ENCODE measurements at regions not wholly inside any gene's neighbourhood (a gene's known extent, or its start where the extent isn't known, plus 50 kb on each side); places are given as distances from the start of the nearest gene placed in this dataset.

DNA sequence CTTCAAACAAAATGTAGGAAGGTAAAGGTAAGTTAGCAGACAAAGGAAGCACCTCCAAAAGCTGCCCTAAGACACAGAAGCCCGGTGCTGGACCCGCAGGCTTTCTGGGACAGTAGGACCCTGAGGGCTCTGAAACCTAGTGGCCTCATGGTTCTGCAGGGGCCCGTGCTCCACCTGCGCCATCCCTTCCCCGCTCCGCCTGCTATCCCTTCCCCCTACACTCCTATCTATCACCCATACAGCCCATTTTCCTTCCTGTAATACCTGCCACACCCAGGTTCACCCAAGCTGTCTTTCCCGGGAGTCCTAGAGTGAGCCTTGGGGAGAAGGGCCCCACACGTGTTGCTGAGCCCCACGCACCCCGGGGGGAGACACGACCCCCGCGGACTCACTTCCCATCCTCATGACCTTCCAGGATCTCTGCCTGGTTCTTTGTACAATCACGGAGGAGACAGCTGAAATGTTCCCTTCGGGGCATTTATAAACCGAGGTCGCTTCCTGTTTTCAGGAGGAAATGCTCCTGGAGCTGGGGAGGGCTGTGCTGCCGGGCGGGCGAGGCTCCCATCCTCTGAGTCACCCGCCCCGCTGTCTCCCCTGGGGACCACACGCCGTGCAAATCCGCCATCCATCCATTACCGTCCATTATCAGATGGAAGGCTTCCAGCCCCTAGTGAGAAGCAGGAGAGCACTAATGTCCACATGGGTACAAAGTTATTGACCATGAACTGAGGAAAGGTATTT is 251.7 kb upstream of the PITRM1 start:
- Histone ChIP-seq H3K36me3 (no peaks in the 10 kb centered on the region), H3K4me3 (peak overlapping the region in 2 of 4 donors; percentile 10 to 12), H3K27ac (peak overlapping the region; percentile 63 to 81 (median 72)), H3K4me1 (peaks cover 0 to 4% of the 10 kb centered on the region in 2 donors), H3K9me3 (no peaks in the 10 kb centered on the region), H3K27me3 (no peaks in the 10 kb centered on the region)
- DNase-seq: peak; percentile 18 to 24
- TF ChIP-seq, protein P1, sequence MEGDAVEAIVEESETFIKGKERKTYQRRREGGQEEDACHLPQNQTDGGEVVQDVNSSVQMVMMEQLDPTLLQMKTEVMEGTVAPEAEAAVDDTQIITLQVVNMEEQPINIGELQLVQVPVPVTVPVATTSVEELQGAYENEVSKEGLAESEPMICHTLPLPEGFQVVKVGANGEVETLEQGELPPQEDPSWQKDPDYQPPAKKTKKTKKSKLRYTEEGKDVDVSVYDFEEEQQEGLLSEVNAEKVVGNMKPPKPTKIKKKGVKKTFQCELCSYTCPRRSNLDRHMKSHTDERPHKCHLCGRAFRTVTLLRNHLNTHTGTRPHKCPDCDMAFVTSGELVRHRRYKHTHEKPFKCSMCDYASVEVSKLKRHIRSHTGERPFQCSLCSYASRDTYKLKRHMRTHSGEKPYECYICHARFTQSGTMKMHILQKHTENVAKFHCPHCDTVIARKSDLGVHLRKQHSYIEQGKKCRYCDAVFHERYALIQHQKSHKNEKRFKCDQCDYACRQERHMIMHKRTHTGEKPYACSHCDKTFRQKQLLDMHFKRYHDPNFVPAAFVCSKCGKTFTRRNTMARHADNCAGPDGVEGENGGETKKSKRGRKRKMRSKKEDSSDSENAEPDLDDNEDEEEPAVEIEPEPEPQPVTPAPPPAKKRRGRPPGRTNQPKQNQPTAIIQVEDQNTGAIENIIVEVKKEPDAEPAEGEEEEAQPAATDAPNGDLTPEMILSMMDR (IDR thresholded peaks at IDR 0.05 in 4 of 5, conservative IDR thresholded peaks at IDR 0.05 in 1 of 5): no peak
- TF ChIP-seq POLR2A (IDR thresholded peaks at IDR 0.05): no peak
- intact Hi-C loops (cut with DNase I; ENCODE audit: low total_unique reads): no loop called here
- ATAC-seq: peak; percentile 49 to 56
- in situ Hi-C loops (cut with MboI; ENCODE audit: low sequenced_read_pairs in 4 of 4): no loop called here

DNA sequence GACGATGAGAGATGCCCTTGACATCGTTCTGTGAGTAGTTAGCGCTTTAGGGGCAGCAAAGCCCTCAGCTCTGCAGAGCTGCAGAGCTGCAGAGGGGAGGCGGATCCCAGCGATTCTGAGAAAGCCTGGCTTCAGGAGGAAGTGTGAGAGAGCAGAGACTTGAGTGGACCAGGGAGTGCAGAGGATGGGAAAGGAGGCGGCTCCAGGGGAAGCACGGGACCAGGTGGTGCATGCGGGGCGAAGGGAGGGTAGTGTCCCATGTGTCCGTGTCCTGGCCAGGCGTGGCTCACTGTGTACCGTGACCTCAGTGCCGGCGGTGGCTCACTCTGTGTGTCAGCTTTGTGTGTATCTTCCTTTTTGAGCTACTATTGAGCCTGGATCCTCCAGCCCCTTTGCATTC is 250.8 kb upstream of the PITRM1 start:
- ATAC-seq (no peak), DNase-seq (no peak)
- no peak for TF ChIP-seq POLR2A (IDR thresholded peaks at IDR 0.05)
- TF ChIP-seq, protein P1 (IDR thresholded peaks at IDR 0.05 in 4 of 5, conservative IDR thresholded peaks at IDR 0.05 in 1 of 5): no peak
- in situ Hi-C loops (cut with MboI; ENCODE audit: low sequenced_read_pairs in 4 of 4) (no loop called here), intact Hi-C loops (cut with DNase I; ENCODE audit: low total_unique reads) (no loop called here)
- Histone ChIP-seq H3K27ac (peak overlapping the region in 3 of 4 donors; percentile 68 to 81 (median 75)), H3K27me3 (no peaks in the 10 kb centered on the region), H3K9me3 (no peaks in the 10 kb centered on the region), H3K4me1 (peaks cover 0 to 4% of the 10 kb centered on the region in 2 donors), H3K4me3 (no peak overlapping the region), H3K36me3 (no peaks in the 10 kb centered on the region)

DNA sequence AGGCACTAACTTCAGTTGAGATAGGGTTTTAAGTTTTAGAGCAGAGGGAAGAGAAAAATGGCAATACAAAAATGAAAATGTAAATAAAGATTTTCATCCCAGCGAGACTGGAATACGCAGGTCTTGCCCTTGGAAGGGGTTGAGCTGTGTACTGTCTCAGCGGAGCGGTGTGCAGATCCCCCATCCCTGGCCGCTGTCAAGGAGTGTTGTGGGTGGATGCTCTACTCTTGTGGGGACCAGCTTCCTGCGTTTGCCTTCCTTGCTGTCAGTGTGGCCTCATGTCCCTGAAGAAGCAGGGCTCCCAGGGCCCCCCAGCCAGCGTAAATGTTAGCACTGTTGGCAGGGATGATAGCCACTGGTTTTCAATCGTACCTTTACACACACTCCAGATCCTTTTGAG is 249.7 kb upstream of the PITRM1 start:
- no peaks in the 10 kb centered on the region for H3K36me3 ChIP-seq
- ATAC-seq: no peak
- in situ Hi-C loops (cut with MboI; ENCODE audit: low sequenced_read_pairs in 4 of 4) (no loop called here), intact Hi-C loops (cut with DNase I; ENCODE audit: low total_unique reads) (no loop called here)
- TF ChIP-seq, protein P1 (IDR thresholded peaks at IDR 0.05 in 4 of 5, conservative IDR thresholded peaks at IDR 0.05 in 1 of 5): no peak
- no peak for TF ChIP-seq POLR2A (IDR thresholded peaks at IDR 0.05)
- no peak overlapping the region for H3K4me3 ChIP-seq
- no peaks in the 10 kb centered on the region for H3K9me3 ChIP-seq
- H3K27me3 ChIP-seq: no peaks in the 10 kb centered on the region
- H3K27ac ChIP-seq: no peak overlapping the region
- peaks cover 0 to 4% of the 10 kb centered on the region in 2 donors for H3K4me1 ChIP-seq
- no peak for DNase-seq

DNA sequence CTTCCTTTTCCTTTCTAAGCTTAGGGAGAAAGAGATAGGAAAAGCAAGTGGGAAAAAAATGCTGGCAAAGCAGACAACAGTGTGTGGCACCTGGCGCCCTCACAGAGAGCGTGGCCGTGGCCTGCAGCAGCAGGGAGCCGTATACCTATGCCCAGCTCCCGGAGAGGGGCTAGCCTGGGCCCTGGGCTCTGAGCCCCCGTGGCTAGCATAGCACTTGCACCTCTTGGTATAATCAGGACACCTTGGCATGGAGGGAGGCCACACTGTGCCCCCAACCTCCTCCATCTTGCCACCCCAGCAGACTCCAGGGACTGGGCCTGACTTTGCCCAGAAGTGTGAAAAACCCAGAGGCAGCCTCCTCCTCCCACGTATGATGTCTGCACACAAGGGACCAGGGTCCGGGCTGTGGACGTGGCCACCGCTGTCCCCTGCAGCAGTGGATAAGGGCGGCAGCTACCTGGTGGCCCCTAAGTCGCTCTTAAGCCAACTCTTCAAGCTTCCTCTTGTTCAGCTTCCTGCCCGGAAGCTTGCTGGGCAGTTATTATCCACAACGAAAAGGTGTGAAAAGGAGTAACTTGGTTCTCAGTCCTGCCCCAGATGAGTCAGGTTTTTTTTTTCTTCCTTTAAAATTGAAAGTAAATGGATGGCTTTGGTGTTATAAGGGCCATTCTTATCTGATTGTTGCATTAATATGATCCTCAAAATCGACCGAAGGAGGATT is 249.1 kb upstream of the PITRM1 start:
- TF ChIP-seq, protein P1 (IDR thresholded peaks at IDR 0.05 in 4 of 5, conservative IDR thresholded peaks at IDR 0.05 in 1 of 5): no peak
- TF ChIP-seq POLR2A (IDR thresholded peaks at IDR 0.05): no peak
- DNase-seq: no peak
- Histone ChIP-seq H3K27me3 (no peaks in the 10 kb centered on the region), H3K4me1 (peaks cover 0 to 4% of the 10 kb centered on the region in 2 donors), H3K27ac (no peak overlapping the region), H3K36me3 (no peaks in the 10 kb centered on the region), H3K4me3 (no peak overlapping the region), H3K9me3 (no peaks in the 10 kb centered on the region)
- no peak for ATAC-seq
- intact Hi-C loops (cut with DNase I; ENCODE audit: low total_unique reads) (no loop called here), in situ Hi-C loops (cut with MboI; ENCODE audit: low sequenced_read_pairs in 4 of 4) (no loop called here)

Data from gastrocnemius medialis (tissue), 4 donors.